Activated CD4-positive, alpha-beta T cell treated with anti-CD3 and anti-CD28 coated beads, Interleukin-10, Interleukin-2, amounts not matched to agents 100 ng/mL and 50 ng/mL, durations not matched to agents 16 hours and 8 hours (primary cell): ENCODE measurements at regions not wholly inside any gene's neighbourhood (a gene's known extent, or its start where the extent isn't known, plus 50 kb on each side); places are given as distances from the start of the nearest gene placed in this dataset.
"Not testable (repeated sequence)": the region's sequence is repeated elsewhere in the genome, so short reads cannot be mapped to it uniquely, and the experiment has no call there.

ENCODE experiments used
- DNase-seq: peaks from one replicate; pipeline ENCODE4 v3.0.0-alpha.2; 2020

GRCh38 chr4:122100508-122100907 is 51.6 kb upstream of the BLTP1 start:
- DNase-seq: no peak

- no peak for DNase-seq
These were observed 52.2 kb upstream of the BLTP1 start for GRCh38 chr4:122099896-122100295.

- no peak for DNase-seq
These were observed 60.2 kb upstream of the BLTP1 start for GRCh38 chr4:122091836-122092405.

GRCh38 chr4:122091397-122091796 is 60.7 kb upstream of the BLTP1 start:
- no peak for DNase-seq

- DNase-seq: no peak
These were observed 61.1 kb upstream of the BLTP1 start for GRCh38 chr4:122090989-122091388.

- DNase-seq: no peak
These were observed 65.6 kb upstream of the BLTP1 start for GRCh38 chr4:122086338-122087065.

GRCh38 chr4:122083989-122084388 is 68.1 kb upstream of the BLTP1 start:
- DNase-seq: no peak

- DNase-seq: no peak
These were observed 68.8 kb upstream of the BLTP1 start for GRCh38 chr4:122083351-122083750.

GRCh38 chr4:122082661-122083060 is 69.5 kb upstream of the BLTP1 start:
- no peak for DNase-seq

GRCh38 chr4:122077653-122078052 is 74.5 kb upstream of the BLTP1 start:
- DNase-seq: not testable (repeated sequence)

- DNase-seq: not testable (repeated sequence)
These were observed 75.3 kb upstream of the BLTP1 start for GRCh38 chr4:122076835-122077234.

GRCh38 chr4:122073615-122074014 is 78.5 kb upstream of the BLTP1 start:
- DNase-seq: no peak

GRCh38 chr4:122065915-122066314 is 86.2 kb upstream of the BLTP1 start:
- DNase-seq: no peak

GRCh38 chr4:122065149-122065548 is 87.0 kb upstream of the BLTP1 start:
- no peak for DNase-seq

GRCh38 chr4:122053186-122053585 is 98.9 kb upstream of the BLTP1 start:
- DNase-seq: no peak

- DNase-seq: no peak
These were observed 99.5 kb upstream of the BLTP1 start for GRCh38 chr4:122052677-122053076.

- no peak for DNase-seq
These were observed 99.0 kb upstream of the TRPC3 start for GRCh38 chr4:122050841-122051240.

GRCh38 chr4:122047456-122048425 is 95.9 kb upstream of the TRPC3 start:
- no peak for DNase-seq

- DNase-seq: no peak
These were observed 94.4 kb upstream of the TRPC3 start for GRCh38 chr4:122046255-122046654.

- no peak for DNase-seq
These were observed 93.7 kb upstream of the TRPC3 start for GRCh38 chr4:122045533-122045932.

GRCh38 chr4:122044501-122044900 is 92.6 kb upstream of the TRPC3 start:
- no peak for DNase-seq

- DNase-seq: no peak
These were observed 89.5 kb upstream of the TRPC3 start for GRCh38 chr4:122041312-122041711.

GRCh38 chr4:122038896-122039295 is 87.0 kb upstream of the TRPC3 start:
- no peak for DNase-seq

GRCh38 chr4:122034619-122035018 is 82.8 kb upstream of the TRPC3 start:
- no peak for DNase-seq
